ENCODE measurements at regions not wholly inside any gene's neighbourhood (a gene's known extent, or its start where the extent isn't known, plus 50 kb on each side); places are given as distances from the start of the nearest gene placed in this dataset.
"Not testable (repeated sequence)": the region's sequence is repeated elsewhere in the genome, so short reads cannot be mapped to it uniquely, and the experiment has no call there.

DNA sequence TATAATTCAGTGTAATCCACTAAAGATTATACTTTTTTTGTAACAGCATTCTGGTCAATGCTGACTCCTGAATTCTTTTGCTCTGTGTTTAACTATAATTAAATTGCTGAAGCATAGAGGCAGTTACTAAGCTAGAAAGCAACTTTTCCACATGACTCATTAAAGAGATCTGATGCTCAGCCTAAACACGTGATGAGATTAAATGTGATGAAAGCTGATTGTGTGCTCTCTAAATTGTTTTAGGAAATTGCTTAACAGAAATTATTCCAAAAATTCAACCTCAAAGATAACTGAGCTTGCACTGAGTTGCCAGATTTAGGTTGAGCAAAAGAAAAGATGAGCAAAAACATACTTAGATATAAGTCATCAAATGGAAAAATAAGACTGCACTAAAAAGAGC lies 1033.6 kb downstream of the FAM181B start:
- DNase-seq: no peak

- no peak for DNase-seq
Measured at GRCh38 chr11:81687057-81687456, 1046.6 kb downstream of the FAM181B start.

DNA sequence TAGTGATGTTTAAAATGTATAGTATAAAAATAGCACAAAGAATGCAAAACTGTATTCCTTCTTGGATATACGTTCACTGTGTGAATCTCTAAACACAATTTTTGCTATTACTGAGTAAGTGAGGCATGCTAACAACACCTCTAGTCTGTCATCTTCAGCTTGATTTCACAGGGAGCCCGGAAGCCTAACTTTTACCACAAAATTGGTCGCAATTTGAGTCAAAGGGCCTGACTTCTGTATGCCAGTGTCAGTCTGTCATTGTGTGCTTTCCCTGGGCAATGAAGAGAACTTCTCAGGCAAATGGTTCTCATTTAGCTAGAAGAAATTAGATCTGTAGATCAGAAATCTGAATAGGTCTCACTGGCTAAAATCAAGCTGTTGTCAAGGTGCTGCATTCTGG lies 1059.5 kb downstream of the FAM181B start:
- DNase-seq: no peak

DNA sequence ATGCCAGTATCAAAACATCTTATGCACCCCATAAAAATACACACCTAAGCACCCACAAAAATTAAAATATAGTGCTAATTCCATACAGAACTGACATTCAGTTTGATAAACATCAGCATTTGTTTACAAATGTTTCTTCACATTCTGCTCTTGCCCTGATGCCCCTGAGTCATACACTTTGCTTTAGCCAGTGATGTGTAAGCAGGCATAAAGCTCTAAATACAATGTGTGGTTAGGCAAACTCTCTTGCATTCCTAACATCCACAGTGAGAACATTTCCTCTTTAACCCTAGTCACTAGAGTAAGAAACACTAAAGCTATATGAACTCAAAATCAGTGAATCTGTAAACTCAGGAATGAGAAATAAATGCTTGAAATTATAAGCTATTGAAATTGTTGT lies 1060.7 kb downstream of the FAM181B start:
- no peak for DNase-seq

DNA sequence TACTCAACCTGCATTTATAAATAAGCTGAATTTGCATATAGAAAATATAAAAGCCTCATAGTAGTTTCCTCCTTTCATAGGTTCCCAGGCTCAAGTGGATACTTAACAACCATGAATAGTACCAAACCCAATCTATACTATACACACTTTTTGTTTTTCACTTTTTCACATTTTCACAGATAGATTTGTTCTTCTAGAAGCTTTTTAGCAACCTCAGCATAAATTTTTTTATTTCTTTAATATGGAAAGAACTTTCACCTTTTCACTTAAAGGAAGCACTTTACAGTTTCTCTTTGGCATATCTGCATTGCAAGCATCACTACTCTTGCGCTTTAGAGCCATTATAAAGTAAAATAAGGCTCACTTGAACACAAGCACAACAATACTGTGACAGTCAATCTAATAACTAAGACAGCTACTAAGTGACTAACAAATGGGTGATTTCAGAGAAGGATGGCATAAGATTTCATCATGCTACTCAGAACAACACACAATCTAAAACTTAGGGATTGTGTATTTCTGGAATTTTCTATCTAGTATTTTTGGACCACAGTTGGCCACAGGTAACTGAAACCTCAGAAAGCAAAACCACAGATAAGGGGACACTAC lies 1063.6 kb downstream of the FAM181B start:
- DNase-seq: no peak

GRCh38 chr11:81658722-81659121 lies 1074.9 kb downstream of the FAM181B start:
- DNase-seq: no peak

GRCh38 chr11:81655351-81655750 lies 1078.3 kb downstream of the FAM181B start:
- no peak for DNase-seq

- no peak for DNase-seq
Measured at GRCh38 chr11:81647374-81647773, 1086.3 kb downstream of the FAM181B start.

GRCh38 chr11:81644239-81644840 lies 1089.3 kb downstream of the FAM181B start:
- DNase-seq: no peak

- no peak for DNase-seq
Measured at GRCh38 chr11:81634483-81634882, 1099.2 kb downstream of the FAM181B start.

DNA sequence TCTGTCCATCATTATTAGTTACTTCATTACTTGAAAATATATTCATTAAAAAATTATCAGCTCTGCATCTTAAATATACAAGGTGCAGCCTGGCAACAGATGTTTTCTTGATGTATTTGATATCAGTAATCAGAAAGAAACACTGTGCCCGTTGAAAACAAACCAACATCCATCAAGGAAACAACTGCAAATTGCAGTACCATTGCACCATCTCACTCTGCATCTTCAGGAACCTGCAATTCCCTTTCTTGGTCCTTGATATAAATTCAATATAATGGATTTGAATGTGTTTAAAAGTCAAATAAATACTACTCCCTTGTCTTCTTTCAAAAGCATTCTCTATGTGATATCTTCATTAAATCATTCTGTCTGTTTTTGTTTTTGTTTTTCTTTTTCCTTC lies 1131.2 kb downstream of the FAM181B start:
- DNase-seq: no peak

DNA sequence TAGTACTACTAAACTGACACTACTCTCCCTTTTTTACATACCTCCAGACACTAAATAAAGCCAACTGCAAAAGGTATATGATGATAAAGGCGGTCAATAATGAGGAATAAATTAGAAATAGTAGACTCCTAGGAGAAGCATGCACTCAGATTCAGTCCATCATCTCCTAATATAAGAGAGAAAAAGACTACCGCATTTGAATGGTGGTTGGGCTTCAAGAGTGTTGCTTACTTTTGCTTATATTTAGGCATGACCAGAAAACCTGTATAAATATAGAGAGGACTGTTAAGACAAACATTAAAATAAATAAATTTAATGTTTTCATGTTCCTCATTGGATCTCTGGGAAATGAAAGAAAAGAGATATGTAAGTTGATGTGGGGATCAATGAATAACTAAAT lies 1137.0 kb downstream of the FAM181B start:
- no peak for DNase-seq

- no peak for DNase-seq
Measured at GRCh38 chr11:81585390-81585933, 1148.2 kb downstream of the FAM181B start.

GRCh38 chr11:81579339-81579738 lies 1154.3 kb downstream of the FAM181B start:
- DNase-seq: no peak

- DNase-seq: no peak
Measured at GRCh38 chr11:81578571-81578970, 1155.1 kb downstream of the FAM181B start.

- DNase-seq: no peak
Measured at GRCh38 chr11:81574301-81574700, 1159.4 kb downstream of the FAM181B start.

DNA sequence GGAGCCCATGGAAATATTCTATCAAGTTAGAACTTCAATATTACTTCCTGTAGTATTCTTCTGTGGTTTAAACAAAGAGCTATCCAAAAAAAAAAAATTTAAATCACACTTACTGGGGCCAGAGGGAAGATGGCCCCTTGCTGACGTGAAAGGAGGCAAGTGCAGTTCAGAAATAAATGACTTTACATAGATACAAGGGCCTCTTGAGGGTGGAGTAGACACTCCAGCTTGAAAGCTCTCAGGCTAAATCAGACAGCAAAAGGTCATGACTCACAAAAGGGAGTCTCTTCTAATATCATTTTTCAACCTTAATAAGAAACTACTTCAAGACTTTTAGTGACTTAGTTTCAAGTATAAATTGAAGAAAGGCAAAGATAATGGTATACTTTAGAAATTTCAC lies 1160.3 kb downstream of the FAM181B start:
- no peak for DNase-seq

GRCh38 chr11:81570669-81571068 lies 1163.0 kb downstream of the FAM181B start:
- DNase-seq: no peak

DNA sequence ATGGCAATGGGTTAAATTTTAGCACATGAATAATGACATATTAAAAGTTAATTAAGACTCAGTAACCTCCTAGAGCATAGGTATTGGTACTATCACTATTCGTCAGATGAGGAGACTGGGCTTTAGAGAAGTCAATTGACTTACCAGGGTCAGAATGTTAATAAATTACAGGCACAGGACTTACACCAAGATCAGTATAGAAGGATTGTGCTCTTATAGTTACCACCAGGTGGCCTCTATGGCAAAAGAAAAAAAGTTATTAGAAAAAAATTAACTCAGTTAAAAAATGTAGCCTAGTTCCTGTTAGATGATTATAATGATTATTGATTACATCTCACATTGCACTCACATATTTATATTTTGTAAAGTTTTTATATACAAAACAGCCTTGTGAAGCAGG lies 1163.7 kb downstream of the FAM181B start:
- no peak for DNase-seq

DNA sequence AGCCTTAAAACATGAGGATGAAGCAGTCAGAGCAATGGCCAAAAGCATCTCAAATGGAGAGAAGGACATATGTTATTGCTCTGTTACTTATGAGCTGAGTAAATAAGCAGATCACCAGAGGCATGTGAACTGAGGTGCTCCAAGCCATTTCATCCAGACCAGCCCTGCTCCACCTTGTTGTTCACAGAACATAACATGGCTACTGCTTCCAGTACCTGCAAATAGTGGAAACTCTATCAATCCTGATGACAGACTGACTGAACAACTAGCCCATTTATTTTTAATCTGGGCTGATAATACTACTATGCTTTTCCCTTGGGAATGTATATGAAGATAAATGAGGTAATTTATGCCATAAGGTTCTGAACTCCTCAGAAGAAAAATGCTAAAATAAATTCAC lies 1164.7 kb downstream of the FAM181B start:
- DNase-seq: no peak

- DNase-seq: no peak
Measured at GRCh38 chr11:81548123-81548522, 1185.5 kb downstream of the FAM181B start.

GRCh38 chr11:81539806-81540205 lies 1193.9 kb downstream of the FAM181B start:
- DNase-seq: not testable (repeated sequence)

GRCh38 chr11:81515566-81515965 lies 1218.1 kb downstream of the FAM181B start:
- no peak for DNase-seq

DNA sequence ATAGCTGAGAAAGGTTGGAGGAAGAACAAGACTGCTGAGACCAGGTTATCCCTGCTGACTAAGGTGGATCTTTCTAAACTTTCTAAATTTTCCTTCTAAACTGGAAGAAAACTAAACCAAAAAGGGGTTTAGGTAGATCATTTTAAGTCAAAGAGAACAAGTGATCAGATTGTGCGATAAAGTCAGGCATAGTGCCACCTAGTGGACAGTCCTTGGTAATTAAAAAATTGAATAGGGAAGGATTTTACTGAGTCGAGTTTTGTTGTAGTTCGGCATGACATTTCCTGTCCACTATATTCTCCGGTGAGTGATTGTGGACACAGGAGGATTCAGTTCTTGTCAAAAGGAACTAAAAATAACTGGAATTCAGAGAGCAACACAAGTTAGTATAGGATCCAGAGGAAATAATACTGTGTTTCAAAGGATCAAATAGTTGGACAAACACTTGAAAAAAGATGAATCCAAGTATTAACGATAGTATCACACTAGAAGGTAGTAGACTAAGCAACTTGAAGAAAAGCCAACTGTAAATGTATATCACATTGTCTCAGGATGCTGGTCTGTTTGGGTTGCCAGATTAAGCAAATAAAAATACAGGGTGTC lies 1236.4 kb downstream of the FAM181B start:
- DNase-seq: no peak

Data from activated CD4-positive, alpha-beta T cell treated with anti-CD3 and anti-CD28 coated beads, Interleukin-2, amount 50 U/mL, for 1 hour (primary cell).